Dermis blood vessel endothelial cell (primary cell): ENCODE measurements at regions not wholly inside any gene's neighbourhood (a gene's known extent, or its start where the extent isn't known, plus 50 kb on each side); places are given as distances from the start of the nearest gene placed in this dataset.

ENCODE experiments used
- DNase-seq: peaks from one replicate; pipeline ENCODE4 v3.0.0; 2010

DNA sequence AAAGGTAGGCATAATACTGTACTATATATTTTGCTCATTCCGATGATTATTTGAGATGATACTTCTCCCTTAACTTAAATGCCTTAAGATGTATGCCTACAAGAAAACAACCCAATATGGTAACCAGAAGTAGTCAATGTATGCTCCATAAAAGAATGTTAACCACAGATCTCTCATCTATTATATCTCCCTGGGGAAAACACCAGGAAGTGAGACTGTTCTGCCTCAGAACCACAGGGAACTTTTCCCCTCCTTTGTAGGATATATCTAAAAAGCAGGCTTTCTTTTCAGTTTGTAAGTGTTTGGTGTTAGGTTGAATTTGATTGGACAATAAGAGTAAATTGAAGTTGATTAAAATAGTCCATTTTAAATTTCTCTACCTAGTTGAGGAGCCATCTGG is 1160.5 kb upstream of the NXPH2 start:
- no peak for DNase-seq

DNA sequence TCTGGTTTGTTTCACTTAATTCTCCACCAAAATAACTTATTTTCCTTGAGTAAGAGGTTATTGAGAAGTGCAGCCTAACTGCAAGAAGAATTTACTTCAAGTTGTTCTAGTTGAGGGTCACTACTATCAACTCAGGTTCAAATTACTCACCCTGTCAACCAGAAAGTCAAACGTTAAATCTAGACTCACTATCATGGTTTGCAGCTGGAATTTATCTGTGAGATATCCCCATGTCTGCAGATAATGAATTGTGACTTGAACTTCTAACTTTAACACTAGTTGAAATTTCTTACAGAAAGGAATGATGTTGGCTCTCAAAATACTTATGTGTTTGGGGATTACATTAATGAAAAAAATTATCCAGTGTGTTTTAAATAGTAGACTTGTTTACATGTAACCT is 1145.7 kb upstream of the NXPH2 start:
- no peak for DNase-seq

DNA sequence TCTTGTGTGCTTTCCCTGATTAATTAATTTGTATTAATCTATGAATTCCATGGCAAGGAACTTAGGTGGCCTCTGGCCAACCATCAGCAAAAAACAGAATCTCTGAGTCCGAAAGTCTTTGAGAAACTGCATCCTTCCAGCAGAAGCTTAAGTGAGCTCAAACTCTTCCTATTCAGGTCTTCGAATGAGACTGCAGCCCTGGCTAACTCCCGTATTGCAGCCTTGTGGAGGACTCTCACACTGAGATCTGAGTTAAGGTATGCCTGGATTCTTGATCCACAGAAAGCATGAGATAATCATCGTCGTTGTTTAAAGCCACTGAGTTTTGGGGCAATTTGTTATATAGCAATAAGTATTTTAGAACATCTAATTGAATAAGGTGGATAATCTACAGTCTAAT is 1143.9 kb upstream of the NXPH2 start:
- no peak for DNase-seq

DNA sequence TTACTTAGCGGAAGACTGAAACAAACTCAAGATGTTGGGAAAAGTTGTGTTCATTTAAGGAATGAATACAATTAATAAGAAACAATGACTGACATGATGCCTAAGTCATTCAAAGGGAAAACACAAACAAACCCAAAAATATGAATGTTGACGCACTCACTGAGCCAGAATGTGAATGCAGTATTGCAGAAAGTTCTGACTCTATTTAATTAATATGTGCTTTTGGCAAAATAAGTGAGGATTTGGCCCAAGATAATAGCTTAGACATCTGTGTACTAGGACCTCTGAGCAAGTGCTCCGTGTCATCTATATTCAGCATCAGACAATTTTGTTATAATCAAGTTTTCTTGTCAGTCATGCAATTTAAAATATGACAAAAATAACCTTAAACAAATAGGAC is 1138.8 kb upstream of the NXPH2 start:
- DNase-seq: no peak

DNA sequence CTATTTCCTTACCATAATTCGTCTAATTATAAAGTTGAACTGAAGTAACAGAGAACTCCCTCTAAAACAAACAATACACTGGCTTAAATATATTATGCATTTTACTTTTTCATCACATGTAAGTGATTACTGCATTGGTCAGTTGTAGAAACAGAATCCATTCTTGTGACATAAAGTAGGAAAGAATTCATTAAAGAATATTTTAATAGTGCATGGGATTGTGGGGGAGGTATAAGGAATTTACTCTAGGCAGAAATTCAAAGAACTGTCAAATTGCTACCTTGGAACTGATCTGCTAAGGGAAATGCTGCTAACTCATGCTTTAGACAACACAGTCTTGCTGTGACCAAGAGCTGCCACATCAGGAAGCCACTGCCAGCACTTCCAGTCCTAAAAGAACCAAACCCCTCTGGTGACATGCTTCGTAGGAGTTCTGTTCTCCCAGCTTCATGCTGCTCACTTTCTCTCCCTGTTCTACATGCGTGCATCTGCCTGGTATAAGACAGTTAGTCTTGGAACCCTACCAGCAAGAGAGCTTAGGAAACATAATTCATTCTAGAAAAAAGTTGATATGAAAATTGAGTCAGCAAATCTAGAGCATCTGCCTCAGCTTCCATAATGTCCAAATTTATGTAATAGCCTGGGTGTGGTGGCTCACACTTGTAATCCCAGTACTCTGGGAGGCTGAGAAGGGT is 1137.6 kb upstream of the NXPH2 start:
- DNase-seq: no peak

DNA sequence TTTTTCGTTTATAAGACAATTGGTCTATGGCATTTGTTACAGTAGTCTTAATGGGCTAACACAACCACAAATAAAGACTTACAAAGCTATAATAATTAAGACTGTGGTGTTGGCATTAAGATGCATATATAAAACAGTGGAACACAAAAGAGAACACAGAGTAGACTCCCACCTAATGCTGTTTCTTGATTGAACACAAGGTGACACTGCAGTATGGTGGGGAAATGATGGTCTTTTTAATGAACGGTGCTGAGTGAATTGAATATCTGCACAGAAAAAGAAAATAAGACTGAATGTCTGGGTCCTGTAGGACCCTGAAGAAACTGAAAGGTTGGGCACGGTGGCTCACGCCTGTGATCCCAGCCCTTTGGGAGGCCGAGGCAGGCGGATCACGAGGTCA is 1136.6 kb upstream of the NXPH2 start:
- peak; percentile 7 for DNase-seq

DNA sequence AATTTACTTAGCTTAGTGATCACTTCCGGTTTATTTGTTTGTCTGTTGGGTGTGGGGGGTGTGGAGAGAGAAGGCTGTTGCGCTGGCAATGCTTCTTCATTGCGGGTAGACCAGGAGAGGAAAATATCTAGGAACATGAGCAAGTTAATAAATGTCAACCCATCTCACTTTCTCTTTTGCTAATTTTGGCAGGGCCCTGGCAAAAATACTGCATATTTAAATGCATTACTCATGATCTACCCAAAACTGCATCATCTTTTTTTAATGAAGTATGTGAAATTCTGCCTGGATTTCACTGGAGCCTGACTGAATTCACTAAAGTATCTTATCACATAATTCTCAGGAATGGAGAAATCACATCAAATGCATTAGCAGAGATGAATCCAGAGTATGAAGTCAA is 1131.0 kb upstream of the NXPH2 start:
- DNase-seq: no peak

DNA sequence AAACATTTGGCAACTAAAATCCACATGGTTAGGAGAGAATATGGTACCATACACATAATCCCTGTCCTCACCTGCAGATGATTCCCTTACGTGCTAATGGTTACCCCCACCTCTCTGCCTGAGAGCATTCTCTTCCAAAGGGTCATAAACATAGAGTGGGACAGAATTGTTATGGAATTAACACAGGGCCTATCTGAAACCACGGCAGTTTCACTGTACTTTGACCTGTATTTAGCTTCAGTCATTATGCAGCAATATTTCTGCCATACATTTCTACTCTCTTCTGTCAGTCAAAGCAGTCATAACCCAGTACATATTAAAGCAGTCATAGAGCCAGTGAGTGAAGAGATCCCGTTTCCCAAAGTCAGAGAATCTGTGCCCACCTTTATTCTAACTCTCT is 1128.9 kb upstream of the NXPH2 start:
- no peak for DNase-seq

DNA sequence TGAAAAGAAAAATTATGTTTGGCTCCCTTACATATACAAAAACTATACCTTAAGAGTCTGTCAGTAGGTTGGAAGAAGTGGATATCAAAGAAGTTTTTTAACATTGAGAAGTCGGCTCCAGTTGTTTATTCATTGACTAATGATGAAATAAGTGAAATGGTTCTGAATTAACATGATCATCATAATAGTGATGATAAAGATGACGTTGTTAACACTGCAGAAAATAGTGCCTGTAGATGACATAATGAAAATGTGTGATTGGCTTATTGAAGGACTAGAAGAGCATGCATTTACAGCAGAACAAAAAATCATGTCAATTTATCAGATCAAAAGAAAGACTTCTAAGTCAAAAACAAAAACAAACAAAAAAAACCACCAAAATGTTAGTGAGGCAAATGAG is 1125.4 kb upstream of the NXPH2 start:
- DNase-seq: no peak

DNA sequence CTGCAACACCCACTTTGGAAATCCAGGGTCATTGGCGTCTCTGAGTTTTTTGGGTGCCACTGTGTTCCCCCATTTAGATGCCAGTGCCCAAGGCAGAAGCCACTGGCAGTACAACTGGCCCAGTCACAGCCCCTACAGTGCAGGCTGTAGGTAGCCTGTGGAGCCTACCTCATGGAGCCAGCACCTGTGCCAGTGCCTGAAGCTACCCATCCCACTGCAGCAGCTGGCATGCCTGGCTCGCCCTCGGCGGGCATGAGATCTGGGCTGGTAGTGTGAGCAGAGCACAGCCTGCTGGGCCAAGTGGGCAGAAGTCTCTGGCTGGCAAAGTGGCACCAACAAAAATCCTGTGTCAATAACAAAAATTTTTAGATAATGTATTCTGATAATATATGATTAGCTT is 1111.4 kb upstream of the NXPH2 start:
- DNase-seq: no peak

DNA sequence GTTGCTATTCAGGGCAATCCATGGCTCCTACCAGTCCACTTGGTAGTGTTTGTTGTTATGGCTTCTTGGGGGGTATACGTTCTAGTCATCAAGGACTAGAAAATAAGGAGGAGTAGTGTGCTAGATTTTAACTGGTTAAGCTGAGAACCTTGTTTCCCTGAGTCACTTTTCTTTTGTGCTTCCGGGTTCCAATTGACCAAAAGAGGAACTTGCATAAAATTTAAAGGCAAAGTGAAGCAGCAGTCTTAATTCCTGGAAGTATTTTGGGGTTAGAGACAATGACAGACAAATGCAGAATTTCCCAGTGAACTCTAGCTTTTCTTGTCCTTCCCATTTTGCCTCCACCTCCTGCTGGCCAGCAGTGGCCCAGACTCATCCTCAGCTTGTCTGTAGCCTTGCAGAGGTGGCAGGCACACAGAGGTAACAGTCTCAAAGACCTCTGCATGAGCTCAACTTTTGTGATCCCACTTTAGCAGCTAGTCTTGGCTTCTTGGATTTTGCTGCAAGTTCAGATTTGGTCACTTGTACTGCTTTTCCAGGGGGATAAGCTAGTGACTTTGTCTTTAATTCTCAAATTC is 1105.8 kb upstream of the NXPH2 start:
- no peak for DNase-seq

DNA sequence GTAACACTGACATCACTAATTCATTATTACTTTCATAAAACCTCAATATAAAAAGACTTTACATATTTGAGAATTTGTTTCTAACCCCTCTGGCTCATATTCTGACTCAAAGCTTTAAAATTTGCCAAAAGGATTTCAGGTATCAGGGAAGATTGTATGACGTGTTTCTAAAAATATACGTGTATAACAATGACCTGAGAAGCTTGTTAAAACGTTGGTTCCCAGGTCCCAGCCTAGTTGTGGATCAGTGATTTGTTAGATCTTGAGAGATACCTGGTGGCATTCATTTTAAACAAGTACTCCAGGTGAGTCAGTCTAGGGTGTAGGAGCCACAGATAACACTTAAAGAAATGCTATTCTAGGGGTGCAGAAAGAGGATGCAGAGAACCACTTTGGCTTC is 1096.8 kb upstream of the NXPH2 start:
- no peak for DNase-seq

DNA sequence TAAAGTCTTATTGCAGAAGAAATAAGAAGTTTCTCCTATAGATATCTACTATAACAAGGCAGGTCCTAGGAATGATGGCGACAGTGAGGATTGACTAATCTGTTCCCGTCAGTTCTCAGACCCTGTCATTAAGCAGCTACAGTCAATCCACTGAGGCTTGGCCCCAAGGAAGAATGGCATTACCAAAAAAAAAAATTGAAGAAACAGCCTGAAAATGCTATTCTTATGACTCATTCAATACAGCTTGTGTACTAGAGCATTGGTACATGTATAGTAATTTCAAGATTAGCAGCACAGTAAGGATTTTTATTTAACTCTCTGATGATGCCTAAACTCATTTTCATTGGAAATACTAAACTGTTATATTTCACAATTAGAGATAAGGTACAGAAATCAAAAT is 1096.1 kb upstream of the NXPH2 start:
- no peak for DNase-seq

DNA sequence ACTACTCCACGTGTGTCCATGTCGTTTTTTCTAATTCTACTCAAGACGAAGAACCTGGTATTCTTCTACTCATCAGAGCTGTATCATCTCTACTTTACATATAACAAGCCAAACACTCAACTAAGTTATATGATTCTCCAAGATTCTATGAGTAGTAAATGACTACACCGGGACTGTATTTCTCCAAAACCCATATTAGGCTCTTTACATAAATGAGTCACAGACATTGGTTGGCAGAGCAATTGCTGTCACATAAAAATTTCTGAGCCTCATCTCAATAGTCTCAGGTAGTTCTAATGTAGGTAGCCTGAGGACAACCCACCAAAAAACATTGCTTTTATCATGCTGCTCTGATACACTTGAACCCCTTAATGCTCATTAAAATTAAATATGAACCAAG is 1092.3 kb upstream of the NXPH2 start:
- DNase-seq: no peak

DNA sequence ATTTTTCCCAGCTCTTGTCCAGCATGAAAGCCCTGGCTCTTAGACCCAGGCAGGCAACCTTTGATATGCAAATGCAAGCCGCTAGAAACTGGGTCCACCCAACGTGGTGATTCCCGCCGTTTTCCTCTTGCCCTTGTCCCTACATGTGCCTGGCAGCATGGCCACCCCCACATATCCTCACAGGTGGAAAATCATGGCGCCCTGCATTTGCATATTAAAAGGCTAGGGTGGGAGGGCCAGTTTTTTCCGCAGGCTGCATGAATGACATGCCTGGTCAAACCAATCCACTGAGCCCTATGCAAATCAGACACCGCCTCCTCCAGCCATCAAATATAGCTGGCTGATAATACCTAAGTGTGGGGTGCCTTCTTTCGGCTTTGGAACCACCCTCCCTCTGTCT is 1091.8 kb upstream of the NXPH2 start:
- DNase-seq: no peak

DNA sequence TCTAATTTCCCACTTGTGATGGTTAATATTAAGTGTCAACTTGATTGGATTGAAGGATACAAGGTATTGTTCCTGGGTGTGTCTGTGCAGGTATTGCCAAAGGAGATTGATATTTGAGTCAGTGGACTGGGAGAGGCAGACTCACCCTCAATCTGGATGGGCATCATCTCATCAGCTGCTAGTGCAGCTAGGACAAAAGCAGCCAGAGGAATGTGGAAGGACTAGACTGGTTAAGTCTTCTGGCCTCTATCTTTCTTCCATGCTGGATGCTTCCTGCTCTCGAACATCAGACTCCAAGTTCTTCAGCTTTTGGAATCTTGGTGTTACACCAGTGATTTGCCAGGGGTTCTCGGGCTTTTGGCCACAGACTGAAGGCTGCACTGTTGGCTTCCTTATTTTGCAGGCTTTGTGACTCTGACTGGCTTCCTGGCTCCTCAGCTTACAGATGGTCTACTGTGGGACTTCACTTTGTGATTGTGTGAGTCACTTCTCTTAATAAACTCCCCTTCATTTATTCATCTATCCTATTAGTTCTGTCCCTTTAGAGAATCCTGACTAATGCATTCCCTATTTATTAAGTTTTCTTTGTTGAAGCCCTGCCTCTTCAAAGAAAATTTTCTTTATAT is 1087.5 kb upstream of the NXPH2 start:
- DNase-seq: no peak

DNA sequence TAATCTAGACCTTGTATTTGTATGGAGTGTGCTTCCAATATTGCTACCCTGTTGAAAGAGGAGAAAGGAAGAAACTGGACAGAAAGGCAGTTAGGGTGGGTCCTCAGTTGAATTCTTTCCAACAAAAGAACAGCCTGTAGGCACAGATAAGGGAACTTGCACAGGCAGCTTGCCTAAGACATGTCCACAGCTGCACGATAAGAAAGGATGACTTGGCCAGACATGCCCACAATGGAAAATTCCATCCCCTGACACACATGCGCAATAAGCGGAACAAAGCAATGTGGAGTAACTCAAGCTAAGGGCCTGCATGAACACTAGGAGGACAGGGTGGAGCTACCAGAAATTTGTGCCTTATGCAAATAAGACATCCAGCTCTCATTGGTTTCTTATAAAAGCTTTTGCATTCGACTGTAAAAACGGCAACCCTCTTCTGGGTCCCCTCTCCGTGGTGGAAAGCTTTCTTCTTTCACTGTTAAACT is 1084.7 kb upstream of the NXPH2 start:
- DNase-seq: no peak

DNA sequence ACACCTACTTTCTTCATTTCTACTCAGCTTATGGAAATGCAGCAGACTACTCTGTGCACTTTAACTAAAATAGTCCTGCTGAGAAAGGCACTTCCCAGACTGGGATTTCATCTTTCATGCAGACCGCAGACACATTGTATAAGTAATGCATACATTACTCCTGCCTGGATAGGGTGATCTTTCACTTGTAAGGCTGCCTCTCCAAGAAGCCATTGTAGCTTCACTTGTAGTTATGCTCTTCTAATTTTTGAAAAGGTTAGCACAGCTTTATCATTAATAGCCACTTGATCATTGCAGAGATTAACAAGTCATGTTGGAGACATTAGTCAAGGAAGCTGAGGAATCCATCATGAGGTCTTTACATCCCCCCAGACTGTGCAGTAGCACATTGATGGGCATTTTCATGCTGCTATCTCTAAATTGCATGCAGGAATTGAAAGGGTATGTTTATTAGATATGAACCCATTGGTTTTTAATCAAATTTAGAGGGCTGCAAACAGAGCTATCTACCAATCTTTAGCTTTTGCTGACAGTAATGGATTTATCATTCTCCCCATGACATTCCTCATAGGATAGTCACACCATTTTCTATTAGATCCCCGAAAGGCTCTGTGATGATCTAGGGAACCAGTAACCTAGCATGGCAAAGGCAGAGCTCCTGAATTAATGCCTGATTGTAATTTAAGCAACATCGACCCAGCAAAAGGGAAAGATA is 1074.7 kb upstream of the NXPH2 start:
- no peak for DNase-seq

DNA sequence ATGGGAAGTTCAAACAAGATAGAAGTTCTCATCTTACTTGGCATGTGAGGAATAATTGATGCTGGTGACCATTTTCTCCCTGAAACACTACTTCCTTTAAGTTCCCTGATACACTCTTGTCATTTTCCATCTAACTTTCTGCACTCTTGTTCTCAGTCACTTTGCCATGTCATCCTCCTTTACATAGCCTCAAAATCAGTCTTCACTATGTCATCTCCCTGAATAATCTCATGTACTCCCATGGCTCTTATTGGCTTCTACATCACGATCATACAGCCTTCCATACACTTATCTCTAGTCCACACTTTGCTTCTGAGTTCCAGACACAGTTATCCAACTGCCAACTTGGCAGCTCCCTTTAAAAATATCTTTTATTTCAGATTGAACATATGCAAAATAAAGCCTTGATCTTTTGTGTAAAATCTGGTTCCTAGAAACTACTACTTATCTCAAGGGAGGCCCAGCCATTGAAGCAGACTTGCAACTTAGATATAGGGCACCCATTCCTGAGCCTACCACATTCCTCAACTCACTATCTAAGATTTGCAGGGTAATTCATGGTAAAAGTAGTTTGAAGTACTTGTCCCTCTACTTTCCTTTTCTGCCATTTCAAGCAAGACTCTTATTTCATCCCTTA is 1070.2 kb upstream of the NXPH2 start:
- no peak for DNase-seq

DNA sequence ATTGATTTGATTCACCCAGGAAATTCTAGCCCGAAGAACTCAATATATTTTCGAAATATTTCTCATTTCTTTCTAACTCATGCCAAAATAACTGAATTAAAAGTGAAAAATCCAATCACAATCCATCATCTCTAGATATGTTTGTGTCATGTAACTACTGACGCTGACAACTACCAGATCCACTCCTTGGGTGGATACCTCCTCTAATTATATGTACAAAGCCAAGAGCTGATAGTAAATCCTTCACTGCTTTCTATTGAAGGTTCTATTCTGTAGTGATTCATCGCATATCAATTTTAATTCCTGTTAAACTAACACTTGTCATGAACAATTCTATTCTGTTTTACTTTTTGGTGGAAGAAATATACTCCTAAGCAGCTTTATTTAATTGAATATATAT is 1056.6 kb upstream of the NXPH2 start:
- DNase-seq: no peak

DNA sequence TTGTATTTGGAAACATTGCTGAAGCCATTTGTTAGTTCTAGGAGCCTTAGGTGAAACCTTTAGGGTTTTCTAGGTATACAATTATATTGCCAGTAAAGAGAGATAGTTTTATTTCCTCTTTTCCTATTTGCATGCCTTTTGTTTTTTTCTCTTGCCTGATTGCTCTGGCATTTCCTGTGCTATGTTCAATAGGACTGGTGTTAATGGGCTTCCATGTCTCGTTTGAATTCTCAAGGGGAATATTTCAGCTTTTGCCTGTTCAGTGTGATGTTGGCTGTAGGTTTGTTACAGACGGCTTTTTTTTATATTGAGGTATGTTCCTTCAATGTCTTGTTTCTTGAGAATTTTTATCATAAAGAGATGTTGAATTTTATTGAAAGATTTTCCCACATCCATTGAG is 1054.9 kb upstream of the NXPH2 start:
- no peak for DNase-seq

DNA sequence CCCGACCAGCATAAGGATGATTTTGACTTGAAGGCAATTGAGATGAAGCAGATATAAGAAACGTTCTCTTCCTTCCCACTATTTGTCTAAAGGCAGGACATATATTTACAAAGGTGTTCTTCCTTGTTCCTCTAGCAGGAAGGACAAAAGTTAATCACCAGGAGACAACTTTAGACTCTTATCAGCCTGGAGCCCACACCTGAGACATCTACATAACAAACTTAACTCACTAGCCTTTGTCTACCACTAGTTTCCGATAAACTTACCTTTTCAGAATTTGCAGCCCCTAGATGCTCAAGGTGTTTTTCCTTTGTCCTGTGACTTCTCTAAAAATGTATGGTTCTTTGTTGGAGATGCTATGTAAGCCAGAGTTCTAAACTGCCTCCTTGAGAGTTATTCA is 1047.8 kb upstream of the NXPH2 start:
- no peak for DNase-seq

DNA sequence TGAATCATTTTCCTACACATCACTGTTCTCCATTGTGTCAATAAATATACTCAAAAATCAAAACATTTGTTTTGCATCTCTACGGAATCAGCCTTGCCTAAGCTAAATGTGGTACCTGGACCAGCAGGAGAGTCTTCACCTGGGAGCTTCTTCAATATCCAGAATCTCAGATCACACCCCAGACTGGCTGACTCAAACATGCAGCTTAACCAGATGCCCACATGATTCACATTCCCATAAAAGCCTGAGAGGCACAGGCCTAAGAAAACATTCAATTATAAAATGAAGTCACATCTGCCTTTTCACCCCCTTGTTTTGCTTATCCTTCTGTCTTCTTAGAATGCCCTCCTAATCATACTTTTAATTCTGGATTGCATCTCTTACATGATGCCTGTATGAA is 1045.5 kb upstream of the NXPH2 start:
- no peak for DNase-seq
